ENCODE measurements at regions not wholly inside any gene's neighbourhood (a gene's known extent, or its start where the extent isn't known, plus 50 kb on each side); places are given as distances from the start of the nearest gene placed in this dataset.
"Not testable (repeated sequence)": the region's sequence is repeated elsewhere in the genome, so short reads cannot be mapped to it uniquely, and the experiment has no call there.

DNA sequence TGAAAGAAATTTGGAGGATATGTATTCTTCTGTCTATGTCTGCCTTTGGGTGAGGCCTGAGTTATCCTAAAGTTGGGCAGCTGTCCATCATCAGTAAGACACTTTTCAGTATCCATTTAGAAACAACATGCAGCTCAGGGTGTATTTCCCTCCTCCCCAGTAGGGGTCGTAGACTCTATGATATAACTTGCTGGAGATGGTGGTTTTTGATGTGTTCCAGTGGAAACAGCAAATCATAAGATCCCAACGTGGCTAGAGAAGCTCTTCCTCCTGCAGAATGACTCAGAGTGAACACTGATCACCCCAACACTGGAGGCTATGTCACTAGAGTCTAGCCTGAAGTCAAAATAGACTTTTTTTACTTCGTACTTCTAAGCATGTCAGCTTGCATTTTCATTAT lies 331.6 kb upstream of the STXBP6 start:
- ATAC-seq, result no peak
- H3K36me3 Mint-ChIP-seq (ENCODE audit: insufficient read depth), result no peaks in the 10 kb centered on the region

GRCh38 chr14:25375639-25376038 lies 325.7 kb upstream of the STXBP6 start:
- H3K4me3 Mint-ChIP-seq, result no peak overlapping the region
- H3K27me3 Mint-ChIP-seq (ENCODE audit: low read depth), result no peaks in the 10 kb centered on the region
- H3K9me3 Mint-ChIP-seq, result no peaks in the 10 kb centered on the region
- H3K36me3 Mint-ChIP-seq (ENCODE audit: insufficient read depth), result no peaks in the 10 kb centered on the region
- no peak for DNase-seq
- no peaks in the 10 kb centered on the region for H3K4me1 Mint-ChIP-seq (ENCODE audit: low read depth)
- ATAC-seq, result no peak

More for the DNA sequence above, 331.6 kb upstream of the STXBP6 start:
- H3K27me3 Mint-ChIP-seq (ENCODE audit: low read depth), result no peaks in the 10 kb centered on the region
- no peaks in the 10 kb centered on the region for H3K9me3 Mint-ChIP-seq
- no peak overlapping the region for H3K4me3 Mint-ChIP-seq
- no peaks in the 10 kb centered on the region for H3K4me1 Mint-ChIP-seq (ENCODE audit: low read depth)
- no peak for DNase-seq

DNA sequence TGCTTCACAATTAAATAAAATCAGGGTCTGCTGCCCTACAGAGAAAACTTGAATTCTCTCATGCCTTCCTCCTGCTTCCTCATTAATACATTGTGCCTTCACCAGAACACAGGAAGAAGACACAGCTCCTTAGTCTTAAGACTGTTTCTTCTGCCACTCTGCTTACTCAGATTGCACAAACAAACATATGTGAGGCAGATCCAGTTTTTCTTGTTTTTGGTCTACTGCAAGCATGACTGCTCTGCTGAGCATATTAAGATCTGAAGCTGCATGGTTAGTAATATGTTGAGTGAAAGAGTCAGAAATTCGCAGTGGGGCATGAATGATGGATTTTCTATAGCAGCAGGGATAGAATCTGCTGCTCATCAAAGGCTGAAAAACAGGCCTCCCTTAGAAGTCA lies 321.1 kb upstream of the STXBP6 start:
- Mint-ChIP-seq H3K9me3 (no peaks in the 10 kb centered on the region), H3K4me1 (ENCODE audit: low read depth) (no peaks in the 10 kb centered on the region), H3K4me3 (no peak overlapping the region), H3K36me3 (ENCODE audit: insufficient read depth) (no peaks in the 10 kb centered on the region), H3K27me3 (ENCODE audit: low read depth) (no peaks in the 10 kb centered on the region)
- ATAC-seq, result no peak
- DNase-seq, result no peak

- H3K4me3 Mint-ChIP-seq; ATAC-seq; H3K27me3 Mint-ChIP-seq (ENCODE audit: low read depth); H3K4me1 Mint-ChIP-seq (ENCODE audit: low read depth); H3K36me3 Mint-ChIP-seq (ENCODE audit: insufficient read depth); DNase-seq; H3K9me3 Mint-ChIP-seq: not testable (repeated sequence)
Measured at GRCh38 chr14:25370057-25370456, 320.1 kb upstream of the STXBP6 start.

GRCh38 chr14:25358330-25358729 lies 308.4 kb upstream of the STXBP6 start:
- H3K4me1 Mint-ChIP-seq (ENCODE audit: low read depth), result no peaks in the 10 kb centered on the region
- H3K4me3 Mint-ChIP-seq, result no peak overlapping the region
- no peak for ATAC-seq
- DNase-seq, result no peak
- H3K9me3 Mint-ChIP-seq, result no peaks in the 10 kb centered on the region
- H3K36me3 Mint-ChIP-seq (ENCODE audit: insufficient read depth), result no peaks in the 10 kb centered on the region
- no peaks in the 10 kb centered on the region for H3K27me3 Mint-ChIP-seq (ENCODE audit: low read depth)

GRCh38 chr14:25351269-25351668 lies 301.3 kb upstream of the STXBP6 start:
- Mint-ChIP-seq H3K27me3 (ENCODE audit: low read depth) (no peaks in the 10 kb centered on the region), H3K4me1 (ENCODE audit: low read depth) (no peaks in the 10 kb centered on the region), H3K9me3 (peaks cover 3% of the 10 kb centered on the region), H3K36me3 (ENCODE audit: insufficient read depth) (no peaks in the 10 kb centered on the region), H3K4me3 (no peak overlapping the region)
- ATAC-seq (no peak), DNase-seq (no peak)

- Mint-ChIP-seq H3K4me1 (ENCODE audit: low read depth) (no peaks in the 10 kb centered on the region), H3K9me3 (peaks cover 3% of the 10 kb centered on the region), H3K36me3 (ENCODE audit: insufficient read depth) (no peaks in the 10 kb centered on the region), H3K27me3 (ENCODE audit: low read depth) (no peaks in the 10 kb centered on the region), H3K4me3 (no peak overlapping the region)
- DNase-seq (no peak), ATAC-seq (no peak)
Measured at GRCh38 chr14:25350802-25351201, 300.9 kb upstream of the STXBP6 start.

DNA sequence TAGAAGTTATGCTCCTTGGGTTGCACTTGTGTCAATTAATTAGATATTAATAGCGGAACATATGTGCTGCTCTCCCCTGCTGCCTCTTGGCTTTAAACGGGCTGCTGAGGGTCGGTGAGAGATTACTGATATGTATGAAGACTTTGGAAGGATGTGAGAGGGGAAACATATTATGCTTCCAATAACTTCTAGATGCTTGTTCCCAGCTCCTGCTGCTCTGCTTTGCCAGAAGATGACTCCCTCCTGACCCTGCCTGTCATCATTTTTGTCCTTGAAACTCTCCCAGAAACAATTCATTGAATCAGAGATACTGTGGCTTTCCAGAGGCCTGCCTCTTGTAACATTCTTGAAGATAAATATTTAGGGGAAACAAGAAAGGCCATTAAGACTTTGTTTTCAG lies 300.1 kb upstream of the STXBP6 start:
- Mint-ChIP-seq H3K9me3 (peaks cover 6% of the 10 kb centered on the region), H3K4me3 (no peak overlapping the region), H3K27me3 (ENCODE audit: low read depth) (no peaks in the 10 kb centered on the region), H3K36me3 (ENCODE audit: insufficient read depth) (no peaks in the 10 kb centered on the region), H3K4me1 (ENCODE audit: low read depth) (no peaks in the 10 kb centered on the region)
- no peak for DNase-seq
- no peak for ATAC-seq

GRCh38 chr14:25349269-25349668 lies 299.3 kb upstream of the STXBP6 start:
- peaks cover 11% of the 10 kb centered on the region for H3K9me3 Mint-ChIP-seq
- no peak for ATAC-seq
- H3K4me1 Mint-ChIP-seq (ENCODE audit: low read depth), result no peaks in the 10 kb centered on the region
- H3K4me3 Mint-ChIP-seq, result no peak overlapping the region
- DNase-seq, result no peak
- no peaks in the 10 kb centered on the region for H3K36me3 Mint-ChIP-seq (ENCODE audit: insufficient read depth)
- no peaks in the 10 kb centered on the region for H3K27me3 Mint-ChIP-seq (ENCODE audit: low read depth)

DNA sequence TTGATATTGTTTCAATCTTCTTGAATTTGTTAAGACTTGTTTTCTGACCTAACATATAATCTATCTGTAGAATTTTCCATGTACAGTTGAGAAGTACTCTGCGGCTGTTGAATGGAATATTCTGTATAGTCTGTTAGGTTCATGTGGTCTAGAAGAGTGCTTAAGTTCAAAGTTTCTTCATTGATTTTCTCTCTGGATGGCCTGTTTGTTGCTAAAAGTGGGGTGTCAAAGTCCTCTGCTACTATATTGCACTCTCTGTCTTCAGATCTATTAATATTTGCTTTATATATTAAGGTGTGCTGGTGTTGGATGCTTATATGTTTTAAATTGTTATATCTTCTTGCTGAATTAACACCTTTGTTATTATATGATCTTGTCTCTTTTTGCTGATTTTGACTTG lies 290.9 kb upstream of the STXBP6 start:
- Mint-ChIP-seq H3K4me1 (ENCODE audit: low read depth) (no peaks in the 10 kb centered on the region), H3K9me3 (peaks cover 48% of the 10 kb centered on the region), H3K4me3 (no peak overlapping the region), H3K27me3 (ENCODE audit: low read depth) (no peaks in the 10 kb centered on the region), H3K36me3 (ENCODE audit: insufficient read depth) (no peaks in the 10 kb centered on the region)
- DNase-seq, result no peak
- no peak for ATAC-seq

- Mint-ChIP-seq H3K4me1 (ENCODE audit: low read depth) (no peaks in the 10 kb centered on the region), H3K4me3 (no peak overlapping the region), H3K9me3 (peaks cover 5% of the 10 kb centered on the region), H3K36me3 (ENCODE audit: insufficient read depth) (no peaks in the 10 kb centered on the region), H3K27me3 (ENCODE audit: low read depth) (no peaks in the 10 kb centered on the region)
- no peak for ATAC-seq
- no peak for DNase-seq
Measured at GRCh38 chr14:25322784-25323183, 272.8 kb upstream of the STXBP6 start.

GRCh38 chr14:25316007-25316406 lies 266.1 kb upstream of the STXBP6 start:
- not testable (repeated sequence) for DNase-seq; H3K9me3 Mint-ChIP-seq; H3K27me3 Mint-ChIP-seq (ENCODE audit: low read depth); H3K36me3 Mint-ChIP-seq (ENCODE audit: insufficient read depth); ATAC-seq; H3K4me1 Mint-ChIP-seq (ENCODE audit: low read depth); H3K4me3 Mint-ChIP-seq

GRCh38 chr14:25308244-25308643 lies 258.3 kb upstream of the STXBP6 start:
- H3K27me3 Mint-ChIP-seq (ENCODE audit: low read depth), result no peaks in the 10 kb centered on the region
- no peak for ATAC-seq
- DNase-seq, result no peak
- H3K36me3 Mint-ChIP-seq (ENCODE audit: insufficient read depth), result no peaks in the 10 kb centered on the region
- H3K4me3 Mint-ChIP-seq, result no peak overlapping the region
- no peaks in the 10 kb centered on the region for H3K4me1 Mint-ChIP-seq (ENCODE audit: low read depth)
- H3K9me3 Mint-ChIP-seq, result peaks cover 2% of the 10 kb centered on the region

GRCh38 chr14:25303934-25304333 lies 254.0 kb upstream of the STXBP6 start:
- Mint-ChIP-seq H3K27me3 (ENCODE audit: low read depth) (peaks cover 2% of the 10 kb centered on the region), H3K9me3 (no peaks in the 10 kb centered on the region), H3K36me3 (ENCODE audit: insufficient read depth) (no peaks in the 10 kb centered on the region), H3K4me3 (no peak overlapping the region), H3K4me1 (ENCODE audit: low read depth) (no peaks in the 10 kb centered on the region)
- ATAC-seq, result no peak
- DNase-seq, result no peak

DNA sequence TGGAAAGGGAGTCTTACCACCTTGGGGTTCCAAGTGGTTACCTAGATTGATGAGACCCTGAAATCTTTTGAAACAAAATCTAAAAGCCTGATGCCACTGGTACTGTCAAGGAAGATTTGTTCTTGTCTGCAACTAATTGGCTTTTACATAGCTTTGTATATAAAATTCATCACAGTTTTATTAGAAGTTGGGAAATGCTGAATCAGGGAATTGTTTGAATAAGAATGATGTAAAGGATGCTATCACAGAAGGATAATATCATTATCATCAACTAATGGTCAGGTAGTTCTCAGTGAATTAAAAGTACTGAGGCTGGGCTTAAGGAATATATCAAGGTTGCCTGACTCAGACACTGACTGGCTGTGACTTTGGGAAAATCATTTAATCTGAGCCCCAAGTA lies 248.3 kb upstream of the STXBP6 start:
- DNase-seq, result no peak
- Mint-ChIP-seq H3K4me1 (ENCODE audit: low read depth) (no peaks in the 10 kb centered on the region), H3K4me3 (no peak overlapping the region), H3K9me3 (no peaks in the 10 kb centered on the region), H3K27me3 (ENCODE audit: low read depth) (peaks cover 2% of the 10 kb centered on the region), H3K36me3 (ENCODE audit: insufficient read depth) (no peaks in the 10 kb centered on the region)
- no peak for ATAC-seq

DNA sequence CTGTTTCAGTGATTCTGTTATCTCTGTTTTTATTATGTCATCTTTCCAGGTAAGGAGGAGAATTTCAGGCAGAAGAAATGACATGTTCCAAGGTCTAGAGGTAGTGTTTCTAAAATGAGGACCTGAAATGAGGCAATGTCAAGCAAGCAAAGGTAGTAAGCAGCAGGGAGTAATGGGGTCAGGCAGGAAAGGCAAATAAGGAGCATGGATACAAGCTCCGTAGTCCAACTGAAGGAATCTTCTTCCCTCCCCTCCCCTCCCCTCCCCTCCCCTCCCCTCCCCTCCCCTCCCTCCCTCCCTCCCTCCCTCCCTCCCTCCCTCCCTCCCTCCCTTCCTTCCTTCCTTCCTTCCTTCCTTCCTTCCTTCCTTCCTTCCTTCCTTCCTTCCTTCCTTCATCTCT lies 240.2 kb upstream of the STXBP6 start:
- not testable (repeated sequence) for H3K4me1 Mint-ChIP-seq (ENCODE audit: low read depth); DNase-seq; H3K36me3 Mint-ChIP-seq (ENCODE audit: insufficient read depth); H3K4me3 Mint-ChIP-seq; ATAC-seq; H3K27me3 Mint-ChIP-seq (ENCODE audit: low read depth); H3K9me3 Mint-ChIP-seq
